Choroid plexus epithelial cell (primary cell): ENCODE measurements at regions not wholly inside any gene's neighbourhood (a gene's known extent, or its start where the extent isn't known, plus 50 kb on each side); places are given as distances from the start of the nearest gene placed in this dataset.
"Not testable (repeated sequence)": the region's sequence is repeated elsewhere in the genome, so short reads cannot be mapped to it uniquely, and the experiment has no call there.

Experiments used
- DNase-seq: peaks from one replicate; pipeline ENCODE4 v3.0.0-alpha.2; 2010; ENCODE audit warnings: low read depth
- H3K4me3 ChIP-seq: 2 replicates; pipeline ENCODE4 v1.5.1; 2011; ENCODE audit warnings: low read depth, mild to moderate bottlenecking, control low read depth, low read length, moderate library complexity
- CTCF ChIP-seq: conservative IDR thresholded peaks from 2 replicates; pipeline ENCODE4 v1.5.1; 2011; ENCODE audit warnings: low read depth, mild to moderate bottlenecking, control low read depth, inconsistent platforms, low read length, moderate library complexity

GRCh38 chr12:25368557-25368956 lies 117.8 kb upstream of the KRAS start:
- DNase-seq = no peak
- H3K4me3 ChIP-seq = no peak overlapping the region
- no peak for TF ChIP-seq CTCF

- TF ChIP-seq CTCF = no peak
- no peak overlapping the region for H3K4me3 ChIP-seq
Measured at GRCh38 chr12:25366122-25366521, 115.4 kb upstream of the KRAS start.

GRCh38 chr12:25365340-25365730 lies 114.6 kb upstream of the KRAS start:
- no peak for DNase-seq
- TF ChIP-seq CTCF = no peak
- H3K4me3 ChIP-seq = no peak overlapping the region

More at GRCh38 chr12:25366122-25366521, 115.4 kb upstream of the KRAS start:
- no peak for DNase-seq

GRCh38 chr12:25364529-25365339 lies 114.0 kb upstream of the KRAS start:
- no peak overlapping the region for H3K4me3 ChIP-seq
- no peak for DNase-seq
- TF ChIP-seq CTCF = no peak

- no peak overlapping the region for H3K4me3 ChIP-seq
- TF ChIP-seq CTCF = no peak
- DNase-seq = no peak
Measured at GRCh38 chr12:25362646-25363045, 111.9 kb upstream of the KRAS start.

- TF ChIP-seq CTCF = no peak
- no peak for DNase-seq
- H3K4me3 ChIP-seq = no peak overlapping the region
Measured at GRCh38 chr12:25361511-25361910, 110.8 kb upstream of the KRAS start.

GRCh38 chr12:25357595-25357994 lies 106.9 kb upstream of the KRAS start:
- DNase-seq = no peak
- TF ChIP-seq CTCF = no peak
- no peak overlapping the region for H3K4me3 ChIP-seq

GRCh38 chr12:25352942-25353341 lies 102.2 kb upstream of the KRAS start:
- not testable (repeated sequence) for DNase-seq, H3K4me3 ChIP-seq
